ENCODE measurements at regions not wholly inside any gene's neighbourhood (a gene's known extent, or its start where the extent isn't known, plus 50 kb on each side); places are given as distances from the start of the nearest gene placed in this dataset.

DNA sequence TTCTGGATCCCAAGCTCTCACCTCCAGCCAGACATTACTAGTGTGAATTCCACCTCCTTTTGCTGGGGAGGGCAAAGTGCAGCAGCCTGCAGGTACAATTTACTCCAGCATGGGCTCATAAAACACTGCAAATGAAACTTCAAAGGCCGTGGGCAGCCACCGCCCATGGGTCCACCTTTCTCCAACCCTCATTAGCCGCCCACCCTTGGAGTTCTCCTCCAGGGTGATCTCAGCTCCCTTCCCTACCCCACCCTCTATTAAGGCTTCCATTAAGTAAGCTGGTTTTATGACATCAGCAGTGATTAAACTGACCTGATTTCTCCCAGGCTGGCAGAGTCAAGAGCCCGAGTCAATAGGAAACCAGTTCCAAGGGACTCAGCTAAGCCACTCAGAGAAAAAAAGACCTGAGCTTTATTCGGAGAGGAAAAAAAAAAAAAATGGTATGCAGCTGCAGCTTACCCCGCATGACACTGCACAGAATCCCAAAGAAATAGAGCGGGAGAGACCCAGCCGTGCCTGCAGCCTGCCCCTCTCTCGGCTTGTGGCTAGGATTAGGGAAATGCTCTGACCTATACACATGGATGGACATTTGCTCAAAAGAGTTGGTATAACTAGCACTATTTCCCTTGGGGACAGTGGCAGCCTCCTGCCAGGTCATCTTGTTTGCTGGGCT, 319.6 kb downstream of the PTTG2 start:
- peak in 2 of 3 donors; percentile 87 to 91 for DNase-seq
- Histone ChIP-seq H3K4me1 (peaks cover 0 to 25% (median 0%) of the 10 kb centered on the region in 4 donors), H3K36me3 (no peaks in the 10 kb centered on the region), H3K9me3 (no peaks in the 10 kb centered on the region), H3K27me3 (no peaks in the 10 kb centered on the region), H3K4me3 (peak overlapping the region in 1 of 4 donors; percentile 14), H3K27ac (peak overlapping the region in 3 of 4 donors; percentile 66 to 94 (median 87))
- TF ChIP-seq, protein P1, sequence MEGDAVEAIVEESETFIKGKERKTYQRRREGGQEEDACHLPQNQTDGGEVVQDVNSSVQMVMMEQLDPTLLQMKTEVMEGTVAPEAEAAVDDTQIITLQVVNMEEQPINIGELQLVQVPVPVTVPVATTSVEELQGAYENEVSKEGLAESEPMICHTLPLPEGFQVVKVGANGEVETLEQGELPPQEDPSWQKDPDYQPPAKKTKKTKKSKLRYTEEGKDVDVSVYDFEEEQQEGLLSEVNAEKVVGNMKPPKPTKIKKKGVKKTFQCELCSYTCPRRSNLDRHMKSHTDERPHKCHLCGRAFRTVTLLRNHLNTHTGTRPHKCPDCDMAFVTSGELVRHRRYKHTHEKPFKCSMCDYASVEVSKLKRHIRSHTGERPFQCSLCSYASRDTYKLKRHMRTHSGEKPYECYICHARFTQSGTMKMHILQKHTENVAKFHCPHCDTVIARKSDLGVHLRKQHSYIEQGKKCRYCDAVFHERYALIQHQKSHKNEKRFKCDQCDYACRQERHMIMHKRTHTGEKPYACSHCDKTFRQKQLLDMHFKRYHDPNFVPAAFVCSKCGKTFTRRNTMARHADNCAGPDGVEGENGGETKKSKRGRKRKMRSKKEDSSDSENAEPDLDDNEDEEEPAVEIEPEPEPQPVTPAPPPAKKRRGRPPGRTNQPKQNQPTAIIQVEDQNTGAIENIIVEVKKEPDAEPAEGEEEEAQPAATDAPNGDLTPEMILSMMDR (IDR thresholded peaks at IDR 0.05) = no peak
- peak in 1 of 2 donors; percentile 58 for TF ChIP-seq POLR2A (IDR thresholded peaks at IDR 0.05)

GRCh38 chr4:38280323-38280706, 320.1 kb downstream of the PTTG2 start:
- Histone ChIP-seq H3K27ac (peak overlapping the region in 3 of 4 donors; percentile 66 to 91 (median 87)), H3K27me3 (no peaks in the 10 kb centered on the region)
- DNase-seq = no peak

GRCh38 chr4:38281371-38282071, 321.3 kb downstream of the PTTG2 start:
- peak overlapping the region in 2 of 4 donors; percentile 6 to 29 for H3K27ac ChIP-seq
- H3K36me3 ChIP-seq = no peaks in the 10 kb centered on the region
- no peak for TF ChIP-seq POLR2A (IDR thresholded peaks at IDR 0.05)
- TF ChIP-seq, protein P1 (IDR thresholded peaks at IDR 0.05) = no peak
- no peak overlapping the region for H3K4me3 ChIP-seq
- peaks cover 0 to 21% (median 0%) of the 10 kb centered on the region in 4 donors for H3K4me1 ChIP-seq
- H3K9me3 ChIP-seq = no peaks in the 10 kb centered on the region
- H3K27me3 ChIP-seq = no peaks in the 10 kb centered on the region
- no peak for DNase-seq

More at GRCh38 chr4:38280323-38280706, 320.1 kb downstream of the PTTG2 start:
- no peak overlapping the region for H3K4me3 ChIP-seq
- no peak for TF ChIP-seq POLR2A (IDR thresholded peaks at IDR 0.05)
- TF ChIP-seq, protein P1 (IDR thresholded peaks at IDR 0.05) = no peak
- H3K36me3 ChIP-seq = no peaks in the 10 kb centered on the region
- peaks cover 0 to 25% (median 0%) of the 10 kb centered on the region in 4 donors for H3K4me1 ChIP-seq
- H3K9me3 ChIP-seq = no peaks in the 10 kb centered on the region

- Histone ChIP-seq H3K27ac (no peak overlapping the region), H3K9me3 (no peaks in the 10 kb centered on the region), H3K36me3 (no peaks in the 10 kb centered on the region), H3K4me1 (peaks cover 0 to 21% (median 0%) of the 10 kb centered on the region in 4 donors), H3K4me3 (no peak overlapping the region), H3K27me3 (no peaks in the 10 kb centered on the region)
- DNase-seq = no peak
- TF ChIP-seq POLR2A (IDR thresholded peaks at IDR 0.05) = no peak
- TF ChIP-seq, protein P1 (IDR thresholded peaks at IDR 0.05) = no peak
These were observed 323.5 kb downstream of the PTTG2 start for GRCh38 chr4:38283724-38284123.

GRCh38 chr4:38284294-38285030, 324.3 kb downstream of the PTTG2 start:
- Histone ChIP-seq H3K4me3 (no peak overlapping the region), H3K27me3 (no peaks in the 10 kb centered on the region), H3K36me3 (no peaks in the 10 kb centered on the region), H3K27ac (no peak overlapping the region), H3K4me1 (peaks cover 0 to 18% (median 0%) of the 10 kb centered on the region in 4 donors), H3K9me3 (no peaks in the 10 kb centered on the region)
- DNase-seq = no peak
- TF ChIP-seq, protein P1 (IDR thresholded peaks at IDR 0.05) = no peak
- no peak for TF ChIP-seq POLR2A (IDR thresholded peaks at IDR 0.05)

All from Peyer's patch (tissue), 4 donors.